A172 (cell line): ENCODE measurements at regions not wholly inside any gene's neighbourhood (a gene's known extent, or its start where the extent isn't known, plus 50 kb on each side); places are given as distances from the start of the nearest gene placed in this dataset.

ENCODE experiments used
- DNase-seq: peaks from one replicate; pipeline ENCODE4 v3.0.0-alpha.2; 2015; ENCODE audit warnings: low spot score

- DNase-seq = no peak
Measured at GRCh38 chr1:218712677-218713076, 367.5 kb downstream of the TGFB2 start.

- DNase-seq = no peak
Measured at GRCh38 chr1:218715961-218716669, 371.0 kb downstream of the TGFB2 start.

GRCh38 chr1:218717575-218717974, 372.4 kb downstream of the TGFB2 start:
- no peak for DNase-seq

- DNase-seq = no peak
Measured at GRCh38 chr1:218718206-218718605, 373.1 kb downstream of the TGFB2 start.

- no peak for DNase-seq
Measured at GRCh38 chr1:218718977-218719376, 373.8 kb downstream of the TGFB2 start.

- DNase-seq = no peak
Measured at GRCh38 chr1:218728898-218729565, 383.9 kb downstream of the TGFB2 start.

- DNase-seq = peak; percentile 55
Measured at GRCh38 chr1:218735436-218736032, 390.4 kb downstream of the TGFB2 start.

- DNase-seq = no peak
Measured at GRCh38 chr1:218739426-218739825, 394.3 kb downstream of the TGFB2 start.

- no peak for DNase-seq
Measured at GRCh38 chr1:218741852-218742251, 396.7 kb downstream of the TGFB2 start.

- no peak for DNase-seq
Measured at GRCh38 chr1:218742467-218743262, 397.5 kb downstream of the TGFB2 start.

GRCh38 chr1:218743861-218744505, 398.8 kb downstream of the TGFB2 start:
- no peak for DNase-seq

- DNase-seq = no peak
Measured at GRCh38 chr1:218748071-218748470, 402.9 kb downstream of the TGFB2 start.

- no peak for DNase-seq
Measured at GRCh38 chr1:218750216-218750970, 405.3 kb downstream of the TGFB2 start.

- DNase-seq = no peak
Measured at GRCh38 chr1:218751208-218751948, 406.2 kb downstream of the TGFB2 start.

- DNase-seq = no peak
Measured at GRCh38 chr1:218752126-218752525, 407.0 kb downstream of the TGFB2 start.

GRCh38 chr1:218754477-218754876, 409.3 kb downstream of the TGFB2 start:
- no peak for DNase-seq

GRCh38 chr1:218755128-218755527, 410.0 kb downstream of the TGFB2 start:
- DNase-seq = no peak

GRCh38 chr1:218759795-218760194, 413.9 kb upstream of the LYPLAL1 start:
- no peak for DNase-seq

GRCh38 chr1:218760601-218761570, 412.8 kb upstream of the LYPLAL1 start:
- DNase-seq = no peak
